ENCODE measurements at regions not wholly inside any gene's neighbourhood (a gene's known extent, or its start where the extent isn't known, plus 50 kb on each side); places are given as distances from the start of the nearest gene placed in this dataset.

- no peak for TF ChIP-seq SIN3A (IDR thresholded peaks at IDR 0.05; ENCODE audit: borderline replicate concordance, insufficient read depth, low read length)
- TF ChIP-seq POLR2AphosphoS5 (IDR thresholded peaks at IDR 0.05; ENCODE audit: low read depth, low read length), result no peak
- TF ChIP-seq TAF1 (IDR thresholded peaks at IDR 0.05; ENCODE audit: borderline replicate concordance, insufficient read depth, low read length), result no peak
- no peak for TF ChIP-seq REST (IDR thresholded peaks at IDR 0.05; ENCODE audit: insufficient read depth in 1 of 2, low read depth in 2 of 2, low read length in 2 of 2)
- no peak for TF ChIP-seq FOXP2 (optimal IDR thresholded peaks at IDR 0.05; ENCODE audit: borderline replicate concordance, extremely low read depth, extremely low read length, insufficient read depth)
These were observed 472.6 kb upstream of the CELF4 start for GRCh38 chr18:38038242-38038641.

Measured in PFSK-1 (cell line).